ENCODE measurements at regions not wholly inside any gene's neighbourhood (a gene's known extent, or its start where the extent isn't known, plus 50 kb on each side); places are given as distances from the start of the nearest gene placed in this dataset.

DNA sequence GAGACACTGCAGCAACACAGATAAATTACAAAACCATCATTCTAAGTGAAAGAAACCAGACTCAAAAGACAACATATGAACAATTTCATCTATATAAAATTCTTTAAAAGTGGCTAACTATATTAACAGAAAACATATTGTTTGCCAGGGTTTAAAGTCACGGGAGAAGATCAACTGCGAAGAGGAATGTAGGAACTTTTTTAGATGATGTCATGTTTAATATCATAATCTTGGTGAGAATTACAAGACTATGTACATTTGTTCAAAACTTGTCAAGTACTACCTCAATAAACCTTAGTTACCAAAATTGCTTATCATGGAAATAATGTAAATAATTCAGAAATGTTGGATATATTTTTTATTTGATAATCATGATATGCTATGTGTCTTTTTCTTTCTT is 395.1 kb upstream of the PLSCR5 start:
- DNase-seq (ENCODE audit: low spot score) (no peak), ATAC-seq (no peak)
- no peaks in the 10 kb centered on the region for H4K20me1 ChIP-seq (replicated peaks; ENCODE audit: insufficient read depth)
- H3F3A ChIP-seq (replicated peaks; ENCODE audit: low read depth), result no peaks in the 10 kb centered on the region
- no peaks in the 10 kb centered on the region for H3K36me3 ChIP-seq (ENCODE audit: insufficient read depth)
- H3K79me2 ChIP-seq (replicated peaks; ENCODE audit: insufficient read depth), result no peaks in the 10 kb centered on the region
- no peak overlapping the region for H3K4me3 ChIP-seq
- Mint-ChIP-seq H3K27ac (no peak overlapping the region), H3K27me3 (ENCODE audit: insufficient read depth, low read depth, poor library complexity) (peaks cover 3% of the 10 kb centered on the region), H3K9me3 (no peaks in the 10 kb centered on the region), H3K36me3 (ENCODE audit: low read depth) (no peaks in the 10 kb centered on the region), H3K4me1 (no peaks in the 10 kb centered on the region), H3K4me3 (no peak overlapping the region)
- no peaks in the 10 kb centered on the region for H3K9me2 ChIP-seq (ENCODE audit: insufficient read depth)
- H2AFZ ChIP-seq, result no peak overlapping the region
- no peak overlapping the region for H3K4me2 ChIP-seq
- no peaks in the 10 kb centered on the region for H3K4me1 ChIP-seq (ENCODE audit: insufficient read depth)
- H3K27me3 ChIP-seq (ENCODE audit: insufficient read depth), result no peaks in the 10 kb centered on the region
- TF ChIP-seq, protein P1, sequence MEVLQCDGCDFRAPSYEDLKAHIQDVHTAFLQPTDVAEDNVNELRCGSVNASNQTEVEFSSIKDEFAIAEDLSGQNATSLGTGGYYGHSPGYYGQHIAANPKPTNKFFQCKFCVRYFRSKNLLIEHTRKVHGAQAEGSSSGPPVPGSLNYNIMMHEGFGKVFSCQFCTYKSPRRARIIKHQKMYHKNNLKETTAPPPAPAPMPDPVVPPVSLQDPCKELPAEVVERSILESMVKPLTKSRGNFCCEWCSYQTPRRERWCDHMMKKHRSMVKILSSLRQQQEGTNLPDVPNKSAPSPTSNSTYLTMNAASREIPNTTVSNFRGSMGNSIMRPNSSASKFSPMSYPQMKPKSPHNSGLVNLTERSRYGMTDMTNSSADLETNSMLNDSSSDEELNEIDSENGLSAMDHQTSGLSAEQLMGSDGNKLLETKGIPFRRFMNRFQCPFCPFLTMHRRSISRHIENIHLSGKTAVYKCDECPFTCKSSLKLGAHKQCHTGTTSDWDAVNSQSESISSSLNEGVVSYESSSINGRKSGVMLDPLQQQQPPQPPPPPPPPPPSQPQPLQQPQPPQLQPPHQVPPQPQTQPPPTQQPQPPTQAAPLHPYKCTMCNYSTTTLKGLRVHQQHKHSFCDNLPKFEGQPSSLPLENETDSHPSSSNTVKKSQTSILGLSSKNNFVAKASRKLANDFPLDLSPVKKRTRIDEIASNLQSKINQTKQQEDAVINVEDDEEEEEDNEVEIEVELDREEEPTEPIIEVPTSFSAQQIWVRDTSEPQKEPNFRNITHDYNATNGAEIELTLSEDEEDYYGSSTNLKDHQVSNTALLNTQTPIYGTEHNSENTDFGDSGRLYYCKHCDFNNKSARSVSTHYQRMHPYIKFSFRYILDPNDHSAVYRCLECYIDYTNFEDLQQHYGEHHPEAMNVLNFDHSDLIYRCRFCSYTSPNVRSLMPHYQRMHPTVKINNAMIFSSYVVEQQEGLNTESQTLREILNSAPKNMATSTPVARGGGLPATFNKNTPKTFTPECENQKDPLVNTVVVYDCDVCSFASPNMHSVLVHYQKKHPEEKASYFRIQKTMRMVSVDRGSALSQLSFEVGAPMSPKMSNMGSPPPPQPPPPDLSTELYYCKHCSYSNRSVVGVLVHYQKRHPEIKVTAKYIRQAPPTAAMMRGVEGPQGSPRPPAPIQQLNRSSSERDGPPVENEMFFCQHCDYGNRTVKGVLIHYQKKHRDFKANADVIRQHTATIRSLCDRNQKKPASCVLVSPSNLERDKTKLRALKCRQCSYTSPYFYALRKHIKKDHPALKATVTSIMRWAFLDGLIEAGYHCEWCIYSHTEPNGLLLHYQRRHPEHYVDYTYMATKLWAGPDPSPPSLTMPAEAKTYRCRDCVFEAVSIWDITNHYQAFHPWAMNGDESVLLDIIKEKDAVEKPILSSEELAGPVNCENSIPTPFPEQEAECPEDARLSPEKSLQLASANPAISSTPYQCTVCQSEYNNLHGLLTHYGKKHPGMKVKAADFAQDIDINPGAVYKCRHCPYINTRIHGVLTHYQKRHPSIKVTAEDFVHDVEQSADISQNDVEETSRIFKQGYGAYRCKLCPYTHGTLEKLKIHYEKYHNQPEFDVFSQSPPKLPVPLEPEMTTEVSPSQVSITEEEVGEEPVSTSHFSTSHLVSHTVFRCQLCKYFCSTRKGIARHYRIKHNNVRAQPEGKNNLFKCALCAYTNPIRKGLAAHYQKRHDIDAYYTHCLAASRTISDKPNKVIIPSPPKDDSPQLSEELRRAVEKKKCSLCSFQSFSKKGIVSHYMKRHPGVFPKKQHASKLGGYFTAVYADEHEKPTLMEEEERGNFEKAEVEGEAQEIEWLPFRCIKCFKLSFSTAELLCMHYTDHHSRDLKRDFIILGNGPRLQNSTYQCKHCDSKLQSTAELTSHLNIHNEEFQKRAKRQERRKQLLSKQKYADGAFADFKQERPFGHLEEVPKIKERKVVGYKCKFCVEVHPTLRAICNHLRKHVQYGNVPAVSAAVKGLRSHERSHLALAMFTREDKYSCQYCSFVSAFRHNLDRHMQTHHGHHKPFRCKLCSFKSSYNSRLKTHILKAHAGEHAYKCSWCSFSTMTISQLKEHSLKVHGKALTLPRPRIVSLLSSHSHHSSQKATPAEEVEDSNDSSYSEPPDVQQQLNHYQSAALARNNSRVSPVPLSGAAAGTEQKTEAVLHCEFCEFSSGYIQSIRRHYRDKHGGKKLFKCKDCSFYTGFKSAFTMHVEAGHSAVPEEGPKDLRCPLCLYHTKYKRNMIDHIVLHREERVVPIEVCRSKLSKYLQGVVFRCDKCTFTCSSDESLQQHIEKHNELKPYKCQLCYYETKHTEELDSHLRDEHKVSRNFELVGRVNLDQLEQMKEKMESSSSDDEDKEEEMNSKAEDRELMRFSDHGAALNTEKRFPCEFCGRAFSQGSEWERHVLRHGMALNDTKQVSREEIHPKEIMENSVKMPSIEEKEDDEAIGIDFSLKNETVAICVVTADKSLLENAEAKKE (CRISPR knock-in tag; IDR thresholded peaks at IDR 0.05), result no peak
- TF ChIP-seq JUNB (IDR thresholded peaks at IDR 0.05; ENCODE audit: unreplicated experiment) (no peak), EZH2phosphoT487 (IDR thresholded peaks at IDR 0.05; ENCODE audit: unreplicated experiment) (no peak), POLR2AphosphoS5 (IDR thresholded peaks at IDR 0.05; ENCODE audit: low read depth) (no peak), ZNF114 (CRISPR knock-in tag; IDR thresholded peaks at IDR 0.05) (no peak), EZH2 (IDR thresholded peaks at IDR 0.05; ENCODE audit: low read depth, unreplicated experiment) (no peak), STAT1 (IDR thresholded peaks at IDR 0.05; ENCODE audit: unreplicated experiment) (no peak), NANOG (IDR thresholded peaks at IDR 0.05; ENCODE audit: borderline replicate concordance) (no peak), CREB1 (CRISPR knock-in tag; IDR thresholded peaks at IDR 0.05; ENCODE audit: low read depth) (no peak), ZNF331 (CRISPR knock-in tag; IDR thresholded peaks at IDR 0.05; ENCODE audit: low read depth) (no peak)
- TF ChIP-seq, protein P2, sequence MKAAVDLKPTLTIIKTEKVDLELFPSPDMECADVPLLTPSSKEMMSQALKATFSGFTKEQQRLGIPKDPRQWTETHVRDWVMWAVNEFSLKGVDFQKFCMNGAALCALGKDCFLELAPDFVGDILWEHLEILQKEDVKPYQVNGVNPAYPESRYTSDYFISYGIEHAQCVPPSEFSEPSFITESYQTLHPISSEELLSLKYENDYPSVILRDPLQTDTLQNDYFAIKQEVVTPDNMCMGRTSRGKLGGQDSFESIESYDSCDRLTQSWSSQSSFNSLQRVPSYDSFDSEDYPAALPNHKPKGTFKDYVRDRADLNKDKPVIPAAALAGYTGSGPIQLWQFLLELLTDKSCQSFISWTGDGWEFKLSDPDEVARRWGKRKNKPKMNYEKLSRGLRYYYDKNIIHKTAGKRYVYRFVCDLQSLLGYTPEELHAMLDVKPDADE (IDR thresholded peaks at IDR 0.05), result no peak
- TF ChIP-seq, protein P3, sequence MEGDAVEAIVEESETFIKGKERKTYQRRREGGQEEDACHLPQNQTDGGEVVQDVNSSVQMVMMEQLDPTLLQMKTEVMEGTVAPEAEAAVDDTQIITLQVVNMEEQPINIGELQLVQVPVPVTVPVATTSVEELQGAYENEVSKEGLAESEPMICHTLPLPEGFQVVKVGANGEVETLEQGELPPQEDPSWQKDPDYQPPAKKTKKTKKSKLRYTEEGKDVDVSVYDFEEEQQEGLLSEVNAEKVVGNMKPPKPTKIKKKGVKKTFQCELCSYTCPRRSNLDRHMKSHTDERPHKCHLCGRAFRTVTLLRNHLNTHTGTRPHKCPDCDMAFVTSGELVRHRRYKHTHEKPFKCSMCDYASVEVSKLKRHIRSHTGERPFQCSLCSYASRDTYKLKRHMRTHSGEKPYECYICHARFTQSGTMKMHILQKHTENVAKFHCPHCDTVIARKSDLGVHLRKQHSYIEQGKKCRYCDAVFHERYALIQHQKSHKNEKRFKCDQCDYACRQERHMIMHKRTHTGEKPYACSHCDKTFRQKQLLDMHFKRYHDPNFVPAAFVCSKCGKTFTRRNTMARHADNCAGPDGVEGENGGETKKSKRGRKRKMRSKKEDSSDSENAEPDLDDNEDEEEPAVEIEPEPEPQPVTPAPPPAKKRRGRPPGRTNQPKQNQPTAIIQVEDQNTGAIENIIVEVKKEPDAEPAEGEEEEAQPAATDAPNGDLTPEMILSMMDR (conservative IDR thresholded peaks at IDR 0.05; ENCODE audit: low read depth in 2 of 2), result no peak
- TF ChIP-seq, protein P4, sequence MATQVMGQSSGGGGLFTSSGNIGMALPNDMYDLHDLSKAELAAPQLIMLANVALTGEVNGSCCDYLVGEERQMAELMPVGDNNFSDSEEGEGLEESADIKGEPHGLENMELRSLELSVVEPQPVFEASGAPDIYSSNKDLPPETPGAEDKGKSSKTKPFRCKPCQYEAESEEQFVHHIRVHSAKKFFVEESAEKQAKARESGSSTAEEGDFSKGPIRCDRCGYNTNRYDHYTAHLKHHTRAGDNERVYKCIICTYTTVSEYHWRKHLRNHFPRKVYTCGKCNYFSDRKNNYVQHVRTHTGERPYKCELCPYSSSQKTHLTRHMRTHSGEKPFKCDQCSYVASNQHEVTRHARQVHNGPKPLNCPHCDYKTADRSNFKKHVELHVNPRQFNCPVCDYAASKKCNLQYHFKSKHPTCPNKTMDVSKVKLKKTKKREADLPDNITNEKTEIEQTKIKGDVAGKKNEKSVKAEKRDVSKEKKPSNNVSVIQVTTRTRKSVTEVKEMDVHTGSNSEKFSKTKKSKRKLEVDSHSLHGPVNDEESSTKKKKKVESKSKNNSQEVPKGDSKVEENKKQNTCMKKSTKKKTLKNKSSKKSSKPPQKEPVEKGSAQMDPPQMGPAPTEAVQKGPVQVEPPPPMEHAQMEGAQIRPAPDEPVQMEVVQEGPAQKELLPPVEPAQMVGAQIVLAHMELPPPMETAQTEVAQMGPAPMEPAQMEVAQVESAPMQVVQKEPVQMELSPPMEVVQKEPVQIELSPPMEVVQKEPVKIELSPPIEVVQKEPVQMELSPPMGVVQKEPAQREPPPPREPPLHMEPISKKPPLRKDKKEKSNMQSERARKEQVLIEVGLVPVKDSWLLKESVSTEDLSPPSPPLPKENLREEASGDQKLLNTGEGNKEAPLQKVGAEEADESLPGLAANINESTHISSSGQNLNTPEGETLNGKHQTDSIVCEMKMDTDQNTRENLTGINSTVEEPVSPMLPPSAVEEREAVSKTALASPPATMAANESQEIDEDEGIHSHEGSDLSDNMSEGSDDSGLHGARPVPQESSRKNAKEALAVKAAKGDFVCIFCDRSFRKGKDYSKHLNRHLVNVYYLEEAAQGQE (IDR thresholded peaks at IDR 0.05; ENCODE audit: unreplicated experiment), result no peak
- no peak overlapping the region for H3K27ac ChIP-seq (ENCODE audit: low read depth)
